Erythroblast (primary cell): ENCODE measurements at regions not wholly inside any gene's neighbourhood (a gene's known extent, or its start where the extent isn't known, plus 50 kb on each side); places are given as distances from the start of the nearest gene placed in this dataset.

Experiments
- DNase-seq, 2 experiments: peaks; one replicate each; lab custom pipeline; 2025; lab: John Stamatoyannopoulos, UW
- GATA1 ChIP-seq: IDR thresholded peaks from 2 replicates; pipeline ENCODE4 v1.6.1; 2011; ENCODE audit warnings: low read depth, mild to moderate bottlenecking, control low read depth, low read length, moderate library complexity
- POLR2A ChIP-seq: IDR thresholded peaks from 2 replicates; pipeline ENCODE4 v1.6.1; 2011; ENCODE audit warnings: mild to moderate bottlenecking, low read length

DNA sequence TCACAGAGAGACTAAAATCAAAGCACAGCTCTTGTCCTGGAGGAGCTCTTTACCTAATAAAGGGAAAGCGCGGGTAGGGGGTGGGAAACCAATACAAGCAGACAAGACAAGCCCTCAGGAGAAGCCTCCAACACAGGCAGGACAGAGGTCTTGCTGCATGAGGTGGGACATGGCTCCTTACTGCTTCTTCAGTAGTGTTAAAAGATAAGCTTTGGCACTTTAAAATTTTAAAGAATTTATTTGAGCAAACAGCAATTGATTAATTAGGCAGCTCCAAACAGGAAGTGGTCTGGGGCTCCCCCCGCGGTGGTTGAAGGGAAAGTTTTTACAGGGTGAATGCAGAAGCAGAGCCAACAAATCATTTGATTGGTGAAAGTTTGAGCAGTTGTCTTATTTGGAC is 50.3 kb upstream of the MACC1 start:
- DNase-seq: peak in 1 of 2 experiments; percentile 26
- TF ChIP-seq GATA1 (no peak), POLR2A (no peak)

DNA sequence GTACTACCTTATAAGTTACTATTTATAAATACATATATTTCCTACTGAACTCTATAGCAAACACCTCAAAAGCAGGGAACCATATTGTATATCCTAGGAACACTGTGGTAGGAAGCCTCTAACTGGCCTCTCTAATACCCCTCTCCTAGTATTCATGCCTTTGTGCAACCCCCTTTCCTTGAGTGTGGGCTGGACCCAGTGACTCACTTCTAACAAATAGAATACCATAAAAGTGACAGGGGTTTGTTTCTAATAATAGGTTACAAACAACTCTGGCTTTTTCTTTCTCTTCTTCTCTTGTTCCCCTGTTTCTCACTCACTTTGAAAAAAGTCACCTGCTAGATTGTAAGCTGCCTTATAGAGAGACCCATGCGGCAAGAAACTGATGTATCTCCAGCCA is 51.6 kb upstream of the MACC1 start:
- TF ChIP-seq POLR2A (no peak), GATA1 (no peak)
- DNase-seq: no peak

DNA sequence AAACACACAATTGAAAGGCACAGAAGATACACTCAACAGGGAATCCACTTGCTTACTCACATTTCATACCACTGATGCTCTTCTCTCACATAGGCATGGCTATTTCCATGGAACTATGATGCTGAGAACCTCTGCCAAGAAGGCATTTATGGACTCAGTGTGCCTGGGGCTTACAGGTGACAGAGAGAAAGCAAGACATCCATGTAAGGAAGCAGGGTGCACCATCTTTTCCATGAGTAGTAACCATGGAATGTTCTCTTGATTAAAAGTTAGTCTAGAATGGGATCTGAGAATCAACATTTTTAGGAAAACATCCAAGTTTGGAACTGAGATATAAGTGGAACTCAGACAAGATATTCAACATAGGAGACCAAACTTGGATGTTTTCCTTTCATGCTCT is 52.5 kb upstream of the MACC1 start:
- TF ChIP-seq GATA1 (no peak), POLR2A (no peak)
- no peak for DNase-seq

DNA sequence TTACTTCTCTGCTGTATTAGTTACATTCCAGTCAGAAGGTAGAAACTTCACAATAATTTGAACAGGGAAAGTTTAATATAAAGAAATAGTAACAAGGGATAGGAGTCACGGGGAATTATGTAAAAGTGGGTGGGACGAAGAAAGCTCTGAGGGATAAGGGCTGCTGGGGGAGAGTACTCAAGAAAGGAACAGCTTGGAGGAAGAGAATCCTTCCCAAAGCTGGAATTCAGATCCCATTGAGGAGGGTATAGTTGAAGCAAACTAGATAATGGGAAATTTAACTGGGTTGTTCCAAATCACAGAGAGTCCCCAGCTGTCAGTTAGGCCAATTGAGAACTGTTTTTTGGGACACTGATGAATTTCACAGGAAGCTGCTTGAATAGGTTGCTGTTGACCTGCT is 53.2 kb upstream of the MACC1 start:
- TF ChIP-seq POLR2A (no peak), GATA1 (no peak)
- no peak for DNase-seq

DNA sequence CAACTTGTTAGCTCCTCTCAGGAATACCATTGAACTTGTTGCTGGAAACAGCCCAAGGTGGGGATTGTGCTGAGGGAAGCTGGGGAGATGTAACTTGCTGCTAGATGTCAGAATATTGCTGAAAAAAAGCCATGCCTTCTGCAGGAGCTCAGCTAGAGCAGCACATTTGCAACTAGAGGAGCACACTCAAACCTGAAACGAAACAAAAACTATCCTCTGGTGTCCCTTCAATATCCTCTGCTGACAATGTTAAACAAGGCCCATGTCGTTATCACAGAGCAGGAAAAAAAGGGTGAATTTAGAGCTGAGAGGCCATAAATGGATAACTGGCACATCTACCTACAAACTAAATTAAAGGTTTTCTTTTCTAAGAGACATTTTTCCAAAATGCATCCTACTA is 53.7 kb upstream of the MACC1 start:
- TF ChIP-seq POLR2A (no peak), GATA1 (no peak)
- DNase-seq: no peak

DNA sequence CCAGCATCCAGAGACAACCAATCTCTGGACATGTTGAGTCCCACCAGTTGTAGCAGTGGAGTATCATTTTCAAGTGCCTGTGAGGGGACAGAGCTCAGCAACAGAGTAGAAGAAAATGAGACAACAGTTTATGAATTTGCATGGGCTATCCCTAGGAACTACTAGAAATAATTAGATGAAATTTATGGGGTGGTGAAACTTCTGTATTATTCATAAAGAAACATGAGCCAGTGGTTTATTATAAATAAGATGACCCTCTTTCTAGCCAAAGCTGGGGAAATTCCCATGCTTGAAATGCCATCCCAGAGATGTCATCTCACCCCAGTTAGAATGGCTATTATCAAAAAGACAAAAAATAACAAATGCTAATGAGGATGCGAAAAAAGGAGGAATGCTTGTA is 55.1 kb upstream of the ITGB8 start:
- no peak for TF ChIP-seq GATA1
- TF ChIP-seq POLR2A: no peak
- no peak for DNase-seq

DNA sequence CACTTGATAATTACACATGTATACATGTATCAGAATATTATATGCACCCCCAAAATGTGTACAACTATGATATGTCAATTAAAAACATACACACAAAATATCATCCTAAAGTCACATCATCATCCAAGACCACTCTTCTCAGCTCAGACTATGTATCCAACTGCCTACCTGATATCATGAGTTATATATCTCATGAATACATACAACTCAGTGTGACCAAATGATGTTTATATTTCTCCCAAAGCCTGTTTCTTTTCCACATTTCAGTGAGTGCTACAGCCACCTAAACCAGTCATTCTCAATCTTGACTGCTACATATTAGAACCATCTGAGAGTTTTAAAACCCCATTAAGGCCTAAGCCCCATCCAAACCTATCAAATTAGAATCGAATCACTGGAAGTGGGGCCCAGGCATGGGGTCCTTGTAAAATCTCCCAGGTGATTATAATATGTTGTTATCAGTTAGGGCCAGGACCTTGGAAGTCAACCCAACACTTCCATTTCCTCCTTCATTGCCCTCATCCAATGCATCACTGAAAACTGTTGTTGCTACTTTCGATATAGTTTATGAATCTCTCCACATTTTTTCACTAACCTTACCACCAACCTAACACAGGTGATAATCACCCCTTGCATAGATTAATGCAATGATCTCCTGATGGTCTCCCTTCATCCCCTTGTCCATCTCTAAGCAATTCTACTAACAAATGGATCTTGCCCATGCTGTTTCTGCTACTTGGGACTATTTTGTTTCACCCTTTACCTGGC is 53.8 kb upstream of the ITGB8 start:
- DNase-seq: no peak
- TF ChIP-seq POLR2A (no peak), GATA1 (no peak)

DNA sequence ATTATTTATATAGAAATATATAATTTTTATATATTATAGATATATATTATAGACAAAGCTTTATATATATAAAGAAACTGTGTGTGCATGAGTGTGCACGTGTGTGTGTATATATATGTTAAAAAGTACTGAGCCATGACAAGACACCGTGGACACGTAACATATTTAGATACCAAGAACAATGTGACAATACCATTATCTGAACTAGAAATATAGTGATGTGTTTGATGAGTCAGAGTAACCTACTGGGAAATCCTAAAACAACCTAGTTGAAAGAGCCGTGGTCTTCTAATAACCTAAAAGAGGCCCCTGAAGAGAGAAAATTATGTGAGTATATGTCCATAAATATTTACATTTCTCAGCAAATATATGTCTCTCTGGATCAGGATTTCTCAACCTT is 50.7 kb upstream of the ITGB8 start:
- DNase-seq: peak in 1 of 2 experiments; percentile 16
- no peak for TF ChIP-seq GATA1
- TF ChIP-seq POLR2A: no peak

DNA sequence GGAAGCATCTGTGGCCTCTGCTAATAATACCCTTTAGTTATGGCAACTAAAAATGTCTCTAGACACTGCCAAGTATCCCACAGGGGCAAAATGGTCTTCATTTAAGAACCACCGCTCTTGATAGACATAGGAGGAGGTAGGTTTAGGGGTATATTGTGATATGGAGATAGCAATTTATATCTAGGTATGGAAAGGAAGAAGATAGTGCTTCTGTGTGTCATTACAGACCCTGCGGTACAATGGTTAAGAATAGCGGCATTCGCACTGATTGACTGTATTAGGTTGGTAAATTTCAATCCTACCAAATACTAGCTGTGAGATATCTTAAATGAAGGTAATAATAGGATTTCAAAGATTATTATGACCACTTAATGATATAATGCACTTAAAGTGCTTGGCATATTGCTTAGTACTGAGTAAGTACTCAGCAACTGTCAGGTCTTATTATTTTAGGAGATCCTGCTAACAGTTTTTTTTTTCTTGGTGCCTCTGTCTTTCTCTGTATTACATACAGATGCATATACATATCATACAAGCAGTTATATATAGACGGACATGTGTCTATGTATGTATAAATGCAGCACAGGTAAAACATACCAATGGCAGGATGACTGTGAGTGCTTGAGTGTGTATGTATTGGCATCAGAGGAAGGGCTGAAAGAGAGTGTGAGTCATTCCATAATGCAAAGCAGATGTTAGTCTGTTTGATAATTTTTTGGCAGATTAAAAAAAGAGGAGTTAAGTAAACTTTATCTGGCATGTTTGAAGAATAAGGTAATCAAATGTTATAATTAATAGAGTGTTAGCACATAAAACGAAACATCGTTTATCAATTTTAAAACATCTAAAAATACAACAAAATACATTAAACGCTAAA is 50.0 kb upstream of the ITGB8 start:
- peak in 1 of 2 experiments; percentile 5 for DNase-seq
- no peak for TF ChIP-seq POLR2A
- TF ChIP-seq GATA1: no peak
